ENCODE measurements at regions not wholly inside any gene's neighbourhood (a gene's known extent, or its start where the extent isn't known, plus 50 kb on each side); places are given as distances from the start of the nearest gene placed in this dataset.
"Not testable (repeated sequence)": the region's sequence is repeated elsewhere in the genome, so short reads cannot be mapped to it uniquely, and the experiment has no call there.

DNA sequence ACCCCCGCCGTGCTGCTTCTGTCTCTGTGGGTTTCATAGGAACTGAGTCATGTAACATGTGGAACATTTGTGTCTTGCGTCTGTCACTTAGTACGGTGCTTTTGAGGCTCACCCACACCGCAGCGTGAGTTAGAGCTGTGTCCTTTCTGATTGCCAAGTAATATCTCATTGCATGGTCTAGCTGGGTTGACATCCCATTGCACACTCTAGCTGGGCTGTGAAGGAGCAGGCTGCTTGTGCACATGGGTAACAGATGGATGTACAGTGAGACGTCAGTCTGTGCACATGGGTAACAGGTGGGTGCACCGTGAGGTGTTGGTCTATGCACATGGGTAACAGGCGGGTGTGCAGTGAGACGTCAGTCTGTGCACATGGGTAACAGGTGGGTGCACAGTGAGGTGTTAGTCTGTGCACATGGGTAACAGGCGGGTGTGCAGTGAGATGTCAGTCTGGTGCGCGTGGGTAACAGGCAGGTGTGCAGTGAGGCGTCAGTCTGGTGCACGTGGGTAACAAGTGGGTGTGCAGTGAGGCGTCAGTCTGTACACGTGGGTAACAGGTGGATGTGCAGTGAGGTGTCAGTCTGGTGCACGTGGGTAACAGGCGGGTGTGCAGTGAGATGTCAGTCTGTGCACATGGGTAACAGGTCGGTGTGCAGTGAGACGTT, 58.5 kb upstream of the METTL9 start:
- Mint-ChIP-seq H3K27ac (peak overlapping the region; percentile 81), H3K4me1 (peaks cover 39% of the 10 kb centered on the region), H3K4me3 (peak overlapping the region; percentile 21)
- not testable (repeated sequence) for H3K9me3 Mint-ChIP-seq, H3K36me3 Mint-ChIP-seq, H3K27me3 Mint-ChIP-seq
- ATAC-seq, result peak; percentile 94

DNA sequence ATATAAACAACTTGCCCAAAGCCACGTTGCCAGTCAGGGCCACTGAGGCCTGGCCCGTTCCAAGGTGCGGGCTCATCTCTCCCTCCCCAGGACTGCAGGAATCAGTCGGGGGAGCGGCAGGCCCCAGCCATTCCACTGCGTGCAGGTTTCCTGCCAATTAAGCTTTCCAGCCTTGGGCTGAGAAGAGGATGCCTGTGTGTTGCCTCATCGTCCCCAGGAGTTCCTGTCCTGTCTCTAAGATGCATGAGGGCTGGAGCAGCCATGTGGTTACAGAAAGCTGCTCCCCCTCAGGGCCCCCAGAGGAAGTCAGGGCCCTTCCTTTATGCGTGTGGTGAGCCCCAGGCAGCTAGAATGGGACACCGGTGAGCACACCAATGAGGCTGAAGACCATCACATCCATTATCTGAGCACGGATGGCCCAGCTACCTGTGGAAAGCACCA, 57.7 kb upstream of the METTL9 start:
- peak; percentile 81 for ATAC-seq
- H3K4me3 Mint-ChIP-seq, result not testable (repeated sequence)
- H3K27ac Mint-ChIP-seq, result peak overlapping the region; percentile 81

DNA sequence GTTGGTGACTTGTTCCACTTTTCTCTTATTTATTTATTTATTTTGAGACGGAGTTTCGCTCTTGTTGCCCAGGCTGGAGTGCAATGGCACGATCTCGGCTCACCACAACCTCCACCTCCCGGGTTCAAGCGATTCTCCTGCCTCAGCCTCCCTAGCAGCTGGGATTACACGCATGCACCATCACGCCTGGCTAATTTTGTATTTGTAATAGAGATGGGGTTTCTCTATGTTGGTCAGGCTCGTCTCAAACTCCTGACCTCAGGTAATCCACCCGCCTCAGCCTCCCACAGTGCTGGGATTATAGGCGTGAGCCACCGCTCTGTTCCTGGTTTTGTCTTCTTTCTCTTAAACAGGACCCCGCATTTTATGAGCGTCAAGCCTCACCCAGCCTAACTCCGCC, 57.3 kb upstream of the METTL9 start:
- not testable (repeated sequence) for ATAC-seq, H3K9me3 Mint-ChIP-seq, H3K27me3 Mint-ChIP-seq, H3K36me3 Mint-ChIP-seq
- peak overlapping the region; percentile 43 for H3K4me3 Mint-ChIP-seq
- H3K27ac Mint-ChIP-seq, result peak overlapping the region; percentile 81
- H3K4me1 Mint-ChIP-seq, result peaks cover 39% of the 10 kb centered on the region

More for the DNA sequence above, 57.7 kb upstream of the METTL9 start:
- H3K36me3 Mint-ChIP-seq, H3K9me3 Mint-ChIP-seq, H3K27me3 Mint-ChIP-seq: not testable (repeated sequence)
- peaks cover 39% of the 10 kb centered on the region for H3K4me1 Mint-ChIP-seq

DNA sequence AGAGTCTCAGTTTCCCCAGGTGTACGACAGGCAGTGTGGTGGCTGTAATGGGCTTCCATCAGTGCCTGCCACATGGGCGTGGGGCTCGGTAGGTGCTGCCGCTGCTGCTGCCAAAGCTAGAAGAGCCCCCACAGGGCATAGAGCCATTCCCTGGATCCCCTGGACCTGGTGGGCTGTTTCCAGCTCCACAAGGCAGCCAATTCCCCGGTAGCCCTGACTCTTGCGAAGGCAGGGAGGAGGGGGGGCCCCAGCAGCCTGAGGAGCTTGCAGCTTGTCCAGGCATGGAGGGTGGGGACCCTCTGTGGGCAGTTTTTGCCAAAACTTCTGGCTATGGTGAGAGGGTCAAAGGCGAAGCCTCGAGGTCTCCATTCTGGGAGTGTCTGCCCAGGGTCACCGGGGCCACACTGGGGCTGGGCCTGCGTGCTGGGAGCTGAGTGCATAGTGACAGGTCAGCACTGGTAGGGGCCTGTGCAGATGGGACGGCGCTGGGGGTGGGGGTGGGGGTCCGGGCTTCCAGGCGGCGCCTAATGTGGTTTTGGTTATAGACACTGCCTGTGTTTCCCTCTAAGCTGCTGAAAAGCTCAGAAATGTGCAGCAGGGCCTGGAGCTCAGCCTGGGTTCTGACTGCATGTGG, 56.8 kb upstream of the METTL9 start:
- H3K9me3 Mint-ChIP-seq, H3K4me3 Mint-ChIP-seq, H3K27me3 Mint-ChIP-seq, ATAC-seq, H3K36me3 Mint-ChIP-seq: not testable (repeated sequence)
- H3K27ac Mint-ChIP-seq, result peak overlapping the region; percentile 81
- H3K4me1 Mint-ChIP-seq, result peaks cover 39% of the 10 kb centered on the region

DNA sequence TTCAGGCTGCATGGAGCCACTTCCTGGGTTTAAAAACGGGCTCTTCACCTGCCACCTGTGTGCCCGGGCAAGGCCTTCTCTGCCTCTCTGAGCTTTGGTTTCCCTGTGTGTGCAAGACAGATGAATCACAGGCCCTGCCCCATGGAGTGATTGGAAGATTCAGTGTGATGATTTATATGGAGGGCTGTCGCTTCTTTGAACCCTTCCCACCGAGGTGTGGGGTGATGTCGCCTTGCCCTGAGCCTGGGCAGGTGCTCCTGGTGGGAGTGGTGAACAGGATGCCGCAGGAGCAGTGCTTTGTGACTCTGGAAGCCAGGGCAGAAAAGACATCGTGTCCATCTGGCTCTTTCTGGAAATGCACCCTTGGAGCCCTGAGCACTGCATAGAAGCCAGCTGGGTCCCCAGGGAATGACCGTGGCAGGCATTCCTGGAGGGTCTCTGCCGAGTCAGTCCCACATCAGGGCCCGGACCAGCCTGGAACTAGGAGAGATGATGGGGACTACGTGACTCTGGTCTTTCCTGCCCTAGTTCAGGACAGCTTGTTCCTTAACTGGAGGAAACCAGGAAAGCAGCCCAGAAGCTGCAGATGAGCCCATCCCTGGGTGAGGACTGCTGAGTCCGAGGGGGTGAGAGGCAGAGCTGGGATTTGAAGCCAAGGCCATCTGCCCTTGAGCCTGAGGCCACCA, 56.1 kb upstream of the METTL9 start:
- not testable (repeated sequence) for H3K4me3 Mint-ChIP-seq, H3K27me3 Mint-ChIP-seq, ATAC-seq, H3K27ac Mint-ChIP-seq, H3K36me3 Mint-ChIP-seq, H3K9me3 Mint-ChIP-seq
- peaks cover 39% of the 10 kb centered on the region for H3K4me1 Mint-ChIP-seq

DNA sequence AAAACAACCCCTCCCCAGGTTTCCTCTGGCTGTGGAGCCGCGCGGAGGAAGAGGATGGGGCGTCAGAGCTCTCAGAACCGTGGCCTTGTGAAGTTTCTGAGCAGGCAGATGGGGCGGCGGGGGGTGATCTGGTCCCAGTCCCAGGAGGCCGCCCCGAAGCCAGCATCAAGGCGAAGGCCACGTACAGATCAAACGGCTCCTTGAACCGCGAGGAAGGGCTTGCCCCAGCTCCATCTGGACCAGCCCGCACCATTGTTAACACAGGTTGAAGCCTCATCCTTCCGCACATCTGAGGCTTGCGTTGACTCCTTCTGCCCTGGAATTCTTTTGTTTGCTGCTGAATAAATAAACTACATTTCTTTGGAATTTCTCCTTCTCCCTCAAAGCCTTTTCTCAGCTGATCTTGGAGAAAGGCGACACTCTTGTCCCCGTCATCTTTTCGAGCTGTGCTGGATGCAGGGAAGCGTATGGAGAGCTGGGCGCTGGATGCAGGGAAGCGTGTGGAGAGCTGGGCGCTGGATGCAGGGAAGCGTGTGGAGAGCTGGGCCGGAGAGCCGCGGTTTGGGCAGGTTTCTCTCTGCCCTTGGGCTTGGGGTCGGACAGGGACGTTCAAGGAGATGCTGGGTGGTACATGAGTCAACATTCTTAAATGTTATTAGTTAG, 53.6 kb upstream of the METTL9 start:
- not testable (repeated sequence) for H3K27ac Mint-ChIP-seq, H3K9me3 Mint-ChIP-seq, ATAC-seq, H3K36me3 Mint-ChIP-seq, H3K4me3 Mint-ChIP-seq, H3K27me3 Mint-ChIP-seq
- H3K4me1 Mint-ChIP-seq, result peaks cover 23% of the 10 kb centered on the region

DNA sequence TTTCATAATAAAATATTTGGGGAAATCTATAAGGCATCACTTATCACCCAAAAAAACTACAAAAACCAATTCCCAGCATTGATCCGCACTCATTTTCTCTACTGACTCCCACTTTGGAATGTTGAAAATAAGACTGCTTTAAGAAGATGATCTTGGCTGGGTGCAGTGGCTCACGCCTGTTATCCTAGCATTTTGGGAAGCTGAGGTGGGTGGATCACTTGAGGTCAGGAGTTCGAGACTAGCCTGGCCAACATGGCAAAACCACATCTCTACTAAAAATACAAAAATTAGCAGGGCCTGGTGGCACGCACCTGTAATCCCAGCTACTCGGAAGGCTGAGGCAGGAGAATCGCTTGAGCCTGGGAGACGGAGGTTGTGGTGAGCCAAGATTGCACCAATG, 50.0 kb upstream of the METTL9 start:
- not testable (repeated sequence) for H3K4me1 Mint-ChIP-seq, ATAC-seq, H3K27ac Mint-ChIP-seq, H3K9me3 Mint-ChIP-seq, H3K4me3 Mint-ChIP-seq, H3K36me3 Mint-ChIP-seq, H3K27me3 Mint-ChIP-seq

Data from stimulated activated memory B cell treated with anti-CD40 and anti-IgM and Interleukin-4, amounts not matched to agents 10 μg/mL and 1 μg/mL and 100 μg/mL, for 72 hours (primary cell).